Activated naive CD8-positive, alpha-beta T cell (primary cell): ENCODE measurements at regions not wholly inside any gene's neighbourhood (a gene's known extent, or its start where the extent isn't known, plus 50 kb on each side); places are given as distances from the start of the nearest gene placed in this dataset.

ENCODE experiments used
- H3K27ac Mint-ChIP-seq: one replicate; pipeline ENCODE4 v1.8.0; 2021; ENCODE audit warnings: mixed read lengths
- H3K27me3 Mint-ChIP-seq: one replicate; pipeline ENCODE4 v1.8.0; 2021; ENCODE audit warnings: mixed read lengths
- H3K36me3 Mint-ChIP-seq: one replicate; pipeline ENCODE4 v1.8.0; 2021; ENCODE audit warnings: mixed read lengths
- H3K4me1 Mint-ChIP-seq: one replicate; pipeline ENCODE4 v1.8.0; 2021; ENCODE audit warnings: low read depth, mixed read lengths
- H3K4me3 Mint-ChIP-seq: one replicate; pipeline ENCODE4 v1.8.0; 2021; ENCODE audit warnings: mild to moderate bottlenecking, mixed read lengths
- H3K9me3 Mint-ChIP-seq: one replicate; pipeline ENCODE4 v1.8.0; 2021; ENCODE audit warnings: low read depth, mixed read lengths

DNA sequence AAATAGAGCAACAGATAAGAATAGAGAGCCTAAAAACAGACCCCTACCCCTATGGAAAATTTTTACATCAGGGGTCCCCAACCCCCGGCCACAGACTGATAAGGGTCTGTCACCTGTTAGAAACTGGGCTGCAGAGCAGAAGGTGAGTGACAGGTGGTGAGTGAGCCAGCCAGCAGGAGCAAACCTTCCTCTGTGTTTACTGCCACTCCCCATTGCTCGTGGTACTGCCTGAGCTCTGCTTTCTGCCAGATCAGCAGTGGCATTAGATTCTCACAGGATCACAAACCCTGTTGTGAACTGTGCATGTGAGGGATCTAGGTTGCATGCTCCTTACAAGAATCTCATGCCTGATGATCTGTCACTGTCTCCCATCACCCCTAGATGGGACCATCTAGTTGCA lies 174.1 kb downstream of the FOXD2 start:
- H3K9me3 Mint-ChIP-seq, result peaks cover 6% of the 10 kb centered on the region
- no peak overlapping the region for H3K4me3 Mint-ChIP-seq
- no peak overlapping the region for H3K27ac Mint-ChIP-seq
- no peaks in the 10 kb centered on the region for H3K36me3 Mint-ChIP-seq
- H3K4me1 Mint-ChIP-seq, result no peaks in the 10 kb centered on the region
- peaks cover 19% of the 10 kb centered on the region for H3K27me3 Mint-ChIP-seq

DNA sequence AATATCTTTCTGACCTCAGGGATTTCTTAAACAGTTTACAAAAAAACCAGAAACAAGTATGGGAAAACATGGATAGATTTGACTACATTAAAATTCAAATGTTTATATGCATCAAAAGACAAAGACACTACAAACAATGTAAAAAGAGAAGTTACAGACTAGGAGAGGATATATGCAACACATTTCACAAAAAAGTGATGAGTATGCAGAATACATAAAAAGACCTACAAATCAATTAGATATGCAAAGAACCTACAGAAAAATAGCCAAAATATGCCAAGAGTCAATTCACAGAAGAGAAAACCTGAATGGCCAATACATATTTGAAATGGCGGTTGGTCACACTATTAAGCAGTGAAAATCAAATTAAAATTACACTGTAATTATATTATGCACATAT lies 175.0 kb downstream of the FOXD2 start:
- Mint-ChIP-seq H3K4me3 (no peak overlapping the region), H3K27ac (no peak overlapping the region), H3K9me3 (peaks cover 6% of the 10 kb centered on the region), H3K27me3 (peaks cover 19% of the 10 kb centered on the region), H3K4me1 (no peaks in the 10 kb centered on the region), H3K36me3 (no peaks in the 10 kb centered on the region)

GRCh38 chr1:47616036-47616435 lies 178.2 kb downstream of the FOXD2 start:
- Mint-ChIP-seq H3K27me3 (peaks cover 12% of the 10 kb centered on the region), H3K36me3 (no peaks in the 10 kb centered on the region), H3K4me3 (no peak overlapping the region), H3K27ac (no peak overlapping the region), H3K4me1 (no peaks in the 10 kb centered on the region), H3K9me3 (no peaks in the 10 kb centered on the region)

DNA sequence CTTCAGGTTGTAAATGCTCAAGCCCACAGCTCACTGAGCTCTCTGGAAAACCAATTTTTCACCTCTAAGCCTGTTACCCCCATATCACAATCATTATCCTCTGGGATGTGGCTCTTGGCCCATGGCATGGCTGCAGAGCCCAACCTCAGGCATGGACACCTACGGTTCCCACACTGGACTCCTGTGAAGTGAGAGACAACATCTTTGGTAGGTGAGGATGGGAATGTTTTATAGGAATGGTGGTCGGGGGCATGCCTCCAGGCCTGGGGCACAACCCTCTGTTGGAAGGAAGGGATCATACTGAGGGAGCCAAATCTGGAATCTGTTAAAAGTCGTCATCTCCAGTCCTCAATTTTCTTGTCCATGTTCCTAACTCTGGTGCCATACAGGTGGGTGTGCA lies 179.1 kb downstream of the FOXD2 start:
- no peaks in the 10 kb centered on the region for H3K4me1 Mint-ChIP-seq
- peaks cover 9% of the 10 kb centered on the region for H3K27me3 Mint-ChIP-seq
- H3K4me3 Mint-ChIP-seq, result no peak overlapping the region

GRCh38 chr1:47617381-47618221 lies 179.8 kb downstream of the FOXD2 start:
- peaks cover 8% of the 10 kb centered on the region for H3K27me3 Mint-ChIP-seq
- no peaks in the 10 kb centered on the region for H3K9me3 Mint-ChIP-seq
- H3K27ac Mint-ChIP-seq, result no peak overlapping the region
- H3K4me3 Mint-ChIP-seq, result no peak overlapping the region
- H3K4me1 Mint-ChIP-seq, result no peaks in the 10 kb centered on the region
- no peaks in the 10 kb centered on the region for H3K36me3 Mint-ChIP-seq

More for the DNA sequence above, 179.1 kb downstream of the FOXD2 start:
- Mint-ChIP-seq H3K36me3 (no peaks in the 10 kb centered on the region), H3K9me3 (no peaks in the 10 kb centered on the region), H3K27ac (no peak overlapping the region)

DNA sequence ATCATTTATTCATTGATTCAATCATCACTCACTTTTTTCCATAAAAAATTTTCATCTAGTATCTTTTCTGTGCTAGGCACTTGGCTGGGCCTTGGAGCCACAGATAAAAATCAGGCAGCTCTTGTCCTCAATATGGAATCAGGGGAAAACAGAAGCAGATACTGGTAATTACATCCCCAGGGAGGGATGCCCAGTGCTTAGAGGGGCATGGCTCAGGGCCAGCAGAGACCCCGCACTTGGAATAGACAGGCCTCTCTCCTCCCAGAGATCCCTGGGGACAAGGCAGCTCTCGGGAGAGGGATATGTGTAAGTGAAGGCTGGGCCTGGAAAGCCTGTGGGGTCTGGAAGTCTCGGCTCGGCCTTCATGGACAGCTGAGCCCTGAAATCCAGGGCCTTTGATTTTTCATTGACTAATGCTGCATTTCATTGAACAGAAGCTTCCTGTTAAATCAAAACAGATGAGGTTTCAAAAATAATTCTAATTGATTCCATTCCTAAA lies 180.4 kb downstream of the FOXD2 start:
- no peaks in the 10 kb centered on the region for H3K36me3 Mint-ChIP-seq
- no peaks in the 10 kb centered on the region for H3K4me1 Mint-ChIP-seq
- H3K27ac Mint-ChIP-seq, result no peak overlapping the region
- H3K4me3 Mint-ChIP-seq, result no peak overlapping the region
- H3K9me3 Mint-ChIP-seq, result no peaks in the 10 kb centered on the region
- H3K27me3 Mint-ChIP-seq, result peaks cover 7% of the 10 kb centered on the region

DNA sequence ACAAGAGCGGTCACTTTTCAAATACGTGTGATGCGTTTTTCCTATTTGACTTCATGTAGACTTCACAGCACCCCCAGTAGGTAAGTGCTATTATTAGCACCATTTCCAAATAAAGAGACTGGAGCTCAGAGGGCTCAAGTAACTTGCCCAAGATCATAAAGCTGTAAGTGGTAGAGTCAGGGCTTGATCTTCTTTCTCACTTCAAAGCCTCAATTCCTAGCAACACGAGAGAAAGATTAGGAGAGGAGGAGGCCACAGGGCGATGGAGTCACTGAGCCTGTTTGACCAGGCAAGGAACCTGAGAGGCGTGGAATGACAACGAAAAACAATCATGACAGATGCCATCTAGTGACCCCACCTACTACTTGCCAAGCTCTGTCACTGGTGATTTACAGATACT lies 181.0 kb downstream of the FOXD2 start:
- peaks cover 7% of the 10 kb centered on the region for H3K27me3 Mint-ChIP-seq
- no peaks in the 10 kb centered on the region for H3K4me1 Mint-ChIP-seq
- no peaks in the 10 kb centered on the region for H3K9me3 Mint-ChIP-seq
- H3K36me3 Mint-ChIP-seq, result no peaks in the 10 kb centered on the region
- no peak overlapping the region for H3K27ac Mint-ChIP-seq
- no peak overlapping the region for H3K4me3 Mint-ChIP-seq

DNA sequence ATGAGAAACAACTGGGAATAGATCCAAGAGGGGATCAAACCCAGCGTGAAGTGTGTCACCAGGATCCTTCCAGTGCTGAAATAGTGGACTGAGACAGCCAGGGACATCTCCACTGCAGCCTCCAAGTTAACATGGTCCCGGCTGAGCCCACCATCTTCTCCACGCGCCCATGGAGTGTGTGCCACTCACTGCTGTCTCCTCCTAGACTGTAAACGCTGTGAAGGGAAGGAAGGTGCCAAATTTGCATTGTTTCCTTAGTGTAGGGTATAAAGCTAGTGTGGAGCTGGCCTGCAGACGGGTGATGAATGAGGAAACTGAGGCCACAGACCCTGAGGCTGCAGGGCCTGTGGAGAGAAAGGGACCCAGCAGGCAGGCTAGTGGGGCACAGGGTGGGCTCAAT lies 183.6 kb downstream of the FOXD2 start:
- Mint-ChIP-seq H3K36me3 (no peaks in the 10 kb centered on the region), H3K4me3 (no peak overlapping the region), H3K4me1 (no peaks in the 10 kb centered on the region), H3K9me3 (no peaks in the 10 kb centered on the region), H3K27me3 (peaks cover 4% of the 10 kb centered on the region), H3K27ac (no peak overlapping the region)

- no peak overlapping the region for H3K4me3 Mint-ChIP-seq
Measured at GRCh38 chr1:47621977-47622376, 184.1 kb downstream of the FOXD2 start.

DNA sequence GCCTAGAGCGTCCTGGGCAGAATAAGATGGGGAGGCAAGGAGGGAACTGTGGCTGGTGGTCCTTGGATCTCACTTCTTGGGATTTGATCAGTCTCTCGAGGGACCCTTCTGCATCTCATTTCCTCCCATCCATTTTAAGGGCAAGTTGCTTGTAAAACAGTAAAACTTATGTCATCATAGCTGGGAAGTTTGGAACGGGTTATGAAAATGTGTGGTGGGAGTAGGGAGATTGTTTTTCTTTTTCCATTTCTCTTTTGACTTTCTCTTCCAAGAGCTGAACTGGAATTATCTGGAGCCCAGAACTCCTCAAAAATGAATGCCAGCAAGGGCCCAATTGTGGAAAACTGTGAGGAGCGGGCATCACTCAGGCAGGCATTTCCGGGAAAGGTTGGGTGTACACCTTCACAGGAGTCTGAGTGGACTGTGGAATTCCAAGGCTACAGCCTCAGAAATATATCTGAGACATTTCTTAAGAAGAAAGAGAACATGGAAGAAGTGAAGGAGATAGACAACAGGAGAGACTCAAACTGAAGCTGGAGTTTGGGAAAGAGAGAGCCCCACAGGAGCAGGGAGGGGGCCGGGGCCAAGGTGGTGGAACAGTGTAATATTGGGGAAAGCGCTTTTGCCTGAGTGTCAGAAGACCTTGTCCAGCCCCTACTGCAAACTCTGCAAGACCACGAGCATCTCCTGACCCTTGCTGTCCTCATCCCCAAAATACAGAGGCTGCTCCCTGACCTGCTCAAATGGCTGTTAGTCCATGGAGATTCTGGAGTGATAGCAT lies 185.1 kb downstream of the FOXD2 start:
- Mint-ChIP-seq H3K4me1 (no peaks in the 10 kb centered on the region), H3K27ac (no peak overlapping the region), H3K9me3 (no peaks in the 10 kb centered on the region), H3K27me3 (peaks cover 8% of the 10 kb centered on the region), H3K36me3 (no peaks in the 10 kb centered on the region), H3K4me3 (no peak overlapping the region)

More at GRCh38 chr1:47621977-47622376, 184.1 kb downstream of the FOXD2 start:
- peaks cover 7% of the 10 kb centered on the region for H3K27me3 Mint-ChIP-seq
- H3K9me3 Mint-ChIP-seq, result no peaks in the 10 kb centered on the region
- no peak overlapping the region for H3K27ac Mint-ChIP-seq
- no peaks in the 10 kb centered on the region for H3K4me1 Mint-ChIP-seq
- H3K36me3 Mint-ChIP-seq, result no peaks in the 10 kb centered on the region

DNA sequence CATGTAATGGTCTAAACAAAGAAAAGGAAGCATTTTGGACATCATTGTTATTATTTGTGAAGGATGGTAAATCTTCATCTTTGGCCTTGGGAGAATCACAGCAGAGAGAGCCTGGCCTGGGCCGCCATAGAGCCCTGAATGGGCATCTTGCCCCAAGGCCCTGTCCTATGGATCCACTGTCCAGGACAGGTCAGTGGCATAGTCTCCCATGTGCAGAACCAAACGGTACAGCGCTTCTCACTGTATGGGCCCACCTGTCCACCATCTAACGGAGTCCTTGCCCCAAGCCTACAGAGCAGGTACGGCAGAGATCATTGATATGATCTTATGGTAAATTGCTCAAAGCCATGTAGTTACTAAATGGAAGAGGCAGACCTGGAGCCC lies 185.7 kb downstream of the FOXD2 start:
- Mint-ChIP-seq H3K4me1 (no peaks in the 10 kb centered on the region), H3K4me3 (no peak overlapping the region), H3K9me3 (no peaks in the 10 kb centered on the region), H3K27me3 (peaks cover 8% of the 10 kb centered on the region), H3K27ac (no peak overlapping the region), H3K36me3 (no peaks in the 10 kb centered on the region)

DNA sequence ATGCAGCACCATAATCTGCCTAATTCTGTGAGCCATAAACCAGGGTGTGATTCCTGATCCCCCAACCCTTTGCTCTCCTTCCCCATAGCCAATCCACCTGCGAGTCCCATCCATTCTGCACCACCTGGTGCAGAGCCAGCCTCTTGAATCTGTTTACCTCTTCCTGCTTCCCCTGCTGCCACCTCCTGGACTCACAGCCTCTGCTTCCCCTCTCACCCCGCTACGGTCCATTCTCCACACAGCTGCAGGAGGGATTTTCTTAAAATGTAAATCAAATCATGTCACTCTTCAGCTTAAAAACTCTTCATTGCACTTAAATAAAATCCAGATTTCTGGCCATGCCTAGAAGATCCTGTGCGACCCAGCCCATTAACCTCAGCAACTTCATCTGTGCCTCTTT lies 186.7 kb downstream of the FOXD2 start:
- no peaks in the 10 kb centered on the region for H3K9me3 Mint-ChIP-seq
- H3K27me3 Mint-ChIP-seq, result peaks cover 8% of the 10 kb centered on the region
- no peaks in the 10 kb centered on the region for H3K36me3 Mint-ChIP-seq
- H3K4me3 Mint-ChIP-seq, result no peak overlapping the region
- no peaks in the 10 kb centered on the region for H3K4me1 Mint-ChIP-seq
- no peak overlapping the region for H3K27ac Mint-ChIP-seq

GRCh38 chr1:47627016-47627415 lies 189.2 kb downstream of the FOXD2 start:
- H3K4me1 Mint-ChIP-seq, result no peaks in the 10 kb centered on the region
- H3K36me3 Mint-ChIP-seq, result no peaks in the 10 kb centered on the region
- no peaks in the 10 kb centered on the region for H3K9me3 Mint-ChIP-seq
- H3K27ac Mint-ChIP-seq, result no peak overlapping the region
- peaks cover 9% of the 10 kb centered on the region for H3K27me3 Mint-ChIP-seq
- no peak overlapping the region for H3K4me3 Mint-ChIP-seq

GRCh38 chr1:47627471-47628370 lies 189.9 kb downstream of the FOXD2 start:
- no peaks in the 10 kb centered on the region for H3K36me3 Mint-ChIP-seq

More at GRCh38 chr1:47627471-47628370, 189.9 kb downstream of the FOXD2 start:
- Mint-ChIP-seq H3K27me3 (peaks cover 12% of the 10 kb centered on the region), H3K4me1 (no peaks in the 10 kb centered on the region), H3K4me3 (no peak overlapping the region), H3K27ac (no peak overlapping the region), H3K9me3 (no peaks in the 10 kb centered on the region)
